ENCODE measurements at regions not wholly inside any gene's neighbourhood (a gene's known extent, or its start where the extent isn't known, plus 50 kb on each side); places are given as distances from the start of the nearest gene placed in this dataset.

DNA sequence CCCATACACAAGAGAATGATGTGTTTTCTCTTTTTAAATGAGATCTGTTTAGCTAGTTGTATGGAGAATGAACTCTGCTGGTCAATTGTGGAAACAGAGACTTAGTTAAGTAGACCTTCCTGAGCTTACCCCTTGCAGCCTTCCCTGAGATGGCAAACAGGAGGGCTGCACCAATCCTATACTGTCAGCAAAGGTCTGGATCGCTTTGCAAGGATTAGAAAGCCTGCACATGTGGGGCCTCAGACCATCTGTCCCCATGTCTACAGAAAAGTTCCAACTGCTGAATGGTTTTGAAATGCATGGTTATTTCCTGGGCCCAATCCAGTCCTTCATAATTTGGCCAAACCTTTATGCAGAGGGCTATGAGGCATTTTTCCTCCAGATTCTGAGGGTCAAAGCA lies 183.9 kb upstream of the SLC10A2 start:
- H3K4me1 ChIP-seq, result no peaks in the 10 kb centered on the region
- H3K36me3 ChIP-seq, result no peaks in the 10 kb centered on the region
- intact Hi-C loops (cut with DNase I; ENCODE audit: low total_unique reads), result no loop called here
- H3K27me3 ChIP-seq, result no peaks in the 10 kb centered on the region
- TF ChIP-seq POLR2A (IDR thresholded peaks at IDR 0.05) (no peak), POLR2AphosphoS5 (IDR thresholded peaks at IDR 0.05) (no peak)
- TF ChIP-seq, protein P1, sequence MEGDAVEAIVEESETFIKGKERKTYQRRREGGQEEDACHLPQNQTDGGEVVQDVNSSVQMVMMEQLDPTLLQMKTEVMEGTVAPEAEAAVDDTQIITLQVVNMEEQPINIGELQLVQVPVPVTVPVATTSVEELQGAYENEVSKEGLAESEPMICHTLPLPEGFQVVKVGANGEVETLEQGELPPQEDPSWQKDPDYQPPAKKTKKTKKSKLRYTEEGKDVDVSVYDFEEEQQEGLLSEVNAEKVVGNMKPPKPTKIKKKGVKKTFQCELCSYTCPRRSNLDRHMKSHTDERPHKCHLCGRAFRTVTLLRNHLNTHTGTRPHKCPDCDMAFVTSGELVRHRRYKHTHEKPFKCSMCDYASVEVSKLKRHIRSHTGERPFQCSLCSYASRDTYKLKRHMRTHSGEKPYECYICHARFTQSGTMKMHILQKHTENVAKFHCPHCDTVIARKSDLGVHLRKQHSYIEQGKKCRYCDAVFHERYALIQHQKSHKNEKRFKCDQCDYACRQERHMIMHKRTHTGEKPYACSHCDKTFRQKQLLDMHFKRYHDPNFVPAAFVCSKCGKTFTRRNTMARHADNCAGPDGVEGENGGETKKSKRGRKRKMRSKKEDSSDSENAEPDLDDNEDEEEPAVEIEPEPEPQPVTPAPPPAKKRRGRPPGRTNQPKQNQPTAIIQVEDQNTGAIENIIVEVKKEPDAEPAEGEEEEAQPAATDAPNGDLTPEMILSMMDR (IDR thresholded peaks at IDR 0.05), result no peak
- H3K4me3 ChIP-seq, result no peak overlapping the region
- H3K27ac ChIP-seq, result no peak overlapping the region
- DNase-seq (ENCODE audit: low spot score in 2 of 2), result no peak
- peaks cover 10 to 24% of the 10 kb centered on the region in 2 donors for H3K9me3 ChIP-seq

DNA sequence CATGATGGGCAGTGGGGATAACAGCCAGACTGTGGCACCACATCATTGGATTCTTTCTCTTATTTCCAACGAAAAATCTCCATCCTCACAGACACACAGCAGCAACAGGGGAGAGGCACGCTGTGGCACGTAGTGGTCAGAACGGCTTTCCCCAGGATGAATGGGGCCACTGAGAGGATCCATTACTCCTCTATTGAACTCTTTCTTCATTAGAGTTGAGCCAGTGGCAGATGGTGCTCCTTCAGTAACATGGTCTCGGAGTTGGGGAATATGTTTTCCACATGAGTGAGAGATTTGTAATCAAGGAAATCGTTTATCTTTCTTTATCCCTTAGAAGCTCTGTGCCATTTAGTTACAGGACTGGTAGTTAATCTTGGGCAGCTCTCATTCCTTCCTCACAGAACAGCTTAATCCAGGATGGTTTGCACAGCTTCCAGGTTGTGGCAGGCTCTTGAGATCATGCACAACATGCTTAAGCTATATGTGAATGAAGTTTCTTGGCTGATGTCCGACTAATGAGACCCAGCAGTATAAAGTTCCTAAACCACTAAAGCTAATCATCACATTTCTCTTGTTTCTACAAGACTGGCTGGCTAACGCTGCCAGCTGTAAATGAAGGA lies 180.5 kb upstream of the SLC10A2 start:
- H3K27me3 ChIP-seq, result no peaks in the 10 kb centered on the region
- intact Hi-C loops (cut with DNase I; ENCODE audit: low total_unique reads), result no loop called here
- TF ChIP-seq POLR2A (IDR thresholded peaks at IDR 0.05), result no peak
- no peak for TF ChIP-seq POLR2AphosphoS5 (IDR thresholded peaks at IDR 0.05)
- TF ChIP-seq, protein P1 (IDR thresholded peaks at IDR 0.05), result no peak
- H3K27ac ChIP-seq, result no peak overlapping the region
- H3K4me1 ChIP-seq, result no peaks in the 10 kb centered on the region
- no peak overlapping the region for H3K4me3 ChIP-seq
- H3K9me3 ChIP-seq, result peaks cover 9 to 15% of the 10 kb centered on the region in 2 donors
- no peaks in the 10 kb centered on the region for H3K36me3 ChIP-seq
- DNase-seq (ENCODE audit: low spot score in 2 of 2), result no peak

DNA sequence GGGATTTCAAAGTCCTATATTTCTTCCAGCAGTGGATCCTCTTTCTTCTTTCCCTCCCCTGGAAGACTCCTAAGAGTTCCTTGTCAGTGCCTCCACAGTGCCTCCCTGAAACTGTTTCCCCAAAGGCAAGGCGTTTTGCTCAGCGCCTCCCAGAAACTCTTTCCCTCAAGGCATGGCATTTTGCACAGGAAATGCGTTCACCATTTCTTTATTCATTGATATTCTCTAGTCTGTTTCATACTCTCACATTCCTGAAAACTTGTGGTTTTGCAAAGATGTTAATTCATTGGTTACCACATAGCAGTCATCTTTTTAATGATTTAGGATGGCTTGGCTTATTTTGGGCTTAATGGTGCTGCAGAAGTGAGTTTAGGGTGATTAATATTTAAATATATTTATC lies 177.3 kb upstream of the SLC10A2 start:
- Histone ChIP-seq H3K27me3 (no peaks in the 10 kb centered on the region), H3K4me3 (no peak overlapping the region), H3K4me1 (no peaks in the 10 kb centered on the region), H3K9me3 (no peaks in the 10 kb centered on the region), H3K27ac (no peak overlapping the region), H3K36me3 (no peaks in the 10 kb centered on the region)
- intact Hi-C loops (cut with DNase I; ENCODE audit: low total_unique reads), result no loop called here
- TF ChIP-seq POLR2AphosphoS5 (IDR thresholded peaks at IDR 0.05) (no peak), POLR2A (IDR thresholded peaks at IDR 0.05) (no peak)
- TF ChIP-seq, protein P1 (IDR thresholded peaks at IDR 0.05), result no peak
- DNase-seq (ENCODE audit: low spot score in 2 of 2), result no peak

DNA sequence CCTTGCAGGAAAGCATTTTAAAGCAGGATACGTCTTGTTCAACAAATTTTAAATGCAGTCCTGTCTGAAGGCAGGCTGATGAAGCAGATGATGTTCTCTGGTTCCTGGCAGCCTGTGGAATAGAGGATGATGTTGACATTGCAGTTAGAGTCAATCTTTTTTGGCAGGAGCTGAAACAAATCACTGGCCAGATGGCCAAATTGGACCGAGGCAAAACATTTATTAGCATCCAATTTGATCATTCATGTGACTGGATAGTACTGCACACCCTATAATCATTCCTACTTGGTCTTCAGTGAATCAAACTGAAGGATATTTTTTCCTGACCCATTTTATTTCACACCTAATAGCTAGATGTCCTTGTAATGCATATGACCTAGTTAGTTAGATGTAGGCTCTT lies 172.2 kb upstream of the SLC10A2 start:
- Histone ChIP-seq H3K9me3 (peaks cover 0 to 7% of the 10 kb centered on the region in 2 donors), H3K4me1 (no peaks in the 10 kb centered on the region), H3K36me3 (no peaks in the 10 kb centered on the region), H3K27me3 (no peaks in the 10 kb centered on the region), H3K4me3 (no peak overlapping the region), H3K27ac (no peak overlapping the region)
- no peak for TF ChIP-seq POLR2AphosphoS5 (IDR thresholded peaks at IDR 0.05)
- TF ChIP-seq POLR2A (IDR thresholded peaks at IDR 0.05), result no peak
- TF ChIP-seq, protein P1 (IDR thresholded peaks at IDR 0.05), result no peak
- intact Hi-C loops (cut with DNase I; ENCODE audit: low total_unique reads), result no loop called here
- no peak for DNase-seq (ENCODE audit: low spot score in 2 of 2)

DNA sequence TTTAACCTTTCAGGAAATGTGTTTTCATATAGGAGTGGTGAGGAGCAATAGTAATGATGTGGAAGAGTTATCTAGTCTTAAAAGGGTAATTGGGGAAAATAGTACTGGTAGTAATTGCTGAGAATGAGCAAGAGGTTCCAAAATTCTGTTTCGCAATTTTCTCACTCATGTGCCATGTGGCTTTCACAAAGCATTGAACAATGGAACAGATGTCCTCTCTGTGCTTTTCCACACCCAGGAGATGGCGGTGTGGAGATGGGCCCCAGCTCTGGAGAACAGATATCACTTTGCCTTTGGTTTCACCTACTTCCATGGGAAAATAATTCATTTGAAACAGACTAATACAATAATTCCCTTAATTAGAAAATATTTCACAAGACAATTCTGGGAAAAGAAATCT lies 170.0 kb upstream of the SLC10A2 start:
- no peaks in the 10 kb centered on the region for H3K4me1 ChIP-seq
- no peak for DNase-seq (ENCODE audit: low spot score in 2 of 2)
- peaks cover 0 to 15% of the 10 kb centered on the region in 2 donors for H3K9me3 ChIP-seq
- H3K27ac ChIP-seq, result no peak overlapping the region
- no peaks in the 10 kb centered on the region for H3K36me3 ChIP-seq
- H3K27me3 ChIP-seq, result no peaks in the 10 kb centered on the region
- intact Hi-C loops (cut with DNase I; ENCODE audit: low total_unique reads), result no loop called here
- no peak overlapping the region for H3K4me3 ChIP-seq
- TF ChIP-seq POLR2A (IDR thresholded peaks at IDR 0.05) (no peak), POLR2AphosphoS5 (IDR thresholded peaks at IDR 0.05) (no peak)
- TF ChIP-seq, protein P1 (IDR thresholded peaks at IDR 0.05), result no peak

All from breast epithelium (tissue), 4 donors.